ENCODE measurements at regions not wholly inside any gene's neighbourhood (a gene's known extent, or its start where the extent isn't known, plus 50 kb on each side); places are given as distances from the start of the nearest gene placed in this dataset.
"Not testable (repeated sequence)": the region's sequence is repeated elsewhere in the genome, so short reads cannot be mapped to it uniquely, and the experiment has no call there.

DNA sequence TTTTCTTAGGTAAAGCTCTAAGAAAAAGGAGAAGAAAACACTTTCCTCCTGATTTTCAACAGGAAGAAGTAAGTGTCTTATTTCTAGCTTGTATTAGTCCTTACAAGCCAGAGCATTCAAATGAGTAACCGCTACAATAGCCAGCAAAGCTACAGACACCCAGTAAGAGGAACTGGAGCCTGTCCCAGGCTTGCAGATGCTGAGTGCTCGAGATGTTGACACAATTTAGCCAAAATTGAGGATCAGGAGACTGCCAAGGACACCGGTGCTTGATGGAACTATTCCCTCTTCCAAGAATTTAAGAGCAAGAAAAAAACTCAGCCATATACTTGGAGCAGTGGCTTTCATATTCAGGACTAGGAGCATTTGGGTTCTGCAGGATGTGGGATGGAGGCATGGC, 149.3 kb upstream of the DPP6 start:
- DNase-seq = no peak

DNA sequence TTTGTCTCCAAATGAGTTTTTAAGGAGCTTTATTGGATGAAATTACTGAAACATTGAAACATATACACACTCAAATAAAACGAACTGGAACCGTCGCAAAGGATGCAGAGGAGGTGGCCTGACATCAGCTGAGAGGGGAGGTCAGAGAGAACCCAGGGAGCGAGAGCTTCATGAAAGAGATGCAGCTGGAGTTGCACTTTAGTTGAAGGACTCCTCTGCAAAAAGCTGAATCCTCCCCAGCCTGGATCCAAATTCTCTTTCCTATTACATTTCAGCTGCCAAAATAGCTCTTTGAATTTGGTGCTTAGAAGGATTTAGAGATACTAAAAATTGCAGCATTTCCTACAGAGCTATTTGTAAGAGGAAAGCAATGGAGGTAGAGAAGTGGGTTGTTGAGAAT, 140.0 kb upstream of the DPP6 start:
- no peak for DNase-seq

DNA sequence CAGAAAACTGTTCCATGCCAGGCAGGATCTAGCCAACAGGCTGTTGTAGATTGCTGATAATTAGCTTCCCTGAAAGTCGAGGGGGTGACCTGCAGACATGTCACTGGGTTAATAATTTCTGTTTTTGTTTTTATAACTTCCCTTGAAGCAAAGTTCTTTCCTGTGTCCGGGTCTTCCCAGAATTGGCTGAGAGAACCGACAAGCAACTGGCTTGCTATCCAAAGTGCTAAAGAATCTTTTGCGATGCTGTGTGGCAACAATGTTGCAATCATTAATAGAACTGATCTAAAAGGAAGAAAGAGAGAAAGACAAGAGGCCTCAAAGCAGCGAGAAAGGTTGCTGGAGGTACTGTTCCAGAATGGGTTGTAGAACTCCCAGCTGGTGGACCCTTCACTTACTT, 132.1 kb upstream of the DPP6 start:
- DNase-seq = no peak

- no peak for DNase-seq
These were observed 131.3 kb upstream of the DPP6 start for GRCh38 chr7:153920897-153921296.

GRCh38 chr7:153921408-153921807, 130.8 kb upstream of the DPP6 start:
- DNase-seq = no peak

GRCh38 chr7:153930696-153931095, 121.5 kb upstream of the DPP6 start:
- no peak for DNase-seq

GRCh38 chr7:153934048-153934447, 118.2 kb upstream of the DPP6 start:
- no peak for DNase-seq

GRCh38 chr7:153934629-153935028, 117.6 kb upstream of the DPP6 start:
- no peak for DNase-seq

DNA sequence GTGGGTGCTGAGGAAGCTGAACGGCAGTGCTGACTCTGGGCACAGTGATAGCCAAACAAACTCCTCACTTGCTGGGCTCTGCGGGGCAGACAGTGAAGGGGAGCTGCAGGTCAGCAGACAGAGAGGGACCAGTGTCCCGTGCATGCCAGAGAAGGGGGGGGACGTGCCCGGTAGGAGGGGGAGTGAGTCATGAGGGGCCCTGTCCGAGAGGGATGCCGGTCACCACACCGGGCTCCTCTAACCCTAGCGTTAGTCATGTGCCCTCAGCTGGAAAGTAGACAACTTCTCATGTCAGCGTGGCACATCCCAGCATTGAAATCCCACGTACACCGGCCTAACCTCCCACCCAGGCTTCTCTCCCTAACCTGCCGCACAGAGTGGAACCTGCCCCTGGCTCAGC, 117.1 kb upstream of the DPP6 start:
- no peak for DNase-seq

DNA sequence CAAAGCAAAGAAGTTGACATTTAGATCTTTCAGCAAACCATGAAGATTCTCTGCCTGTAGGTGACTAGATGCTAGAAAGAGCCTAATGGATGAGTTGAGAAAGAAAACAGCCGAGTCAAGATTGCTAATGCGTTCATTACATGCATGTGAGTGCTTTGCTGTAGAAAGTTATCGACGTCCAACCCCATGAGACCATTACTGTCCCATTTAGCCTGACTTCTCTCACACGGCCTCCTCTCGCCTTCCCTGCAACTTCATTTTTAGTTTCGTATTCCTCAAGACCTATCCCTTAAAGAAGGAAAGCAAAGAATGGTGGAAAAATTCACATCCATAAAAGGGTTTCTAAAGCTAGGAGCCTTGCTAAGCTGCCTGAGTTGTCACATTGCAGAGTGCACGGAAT, 113.7 kb upstream of the DPP6 start:
- no peak for DNase-seq

DNA sequence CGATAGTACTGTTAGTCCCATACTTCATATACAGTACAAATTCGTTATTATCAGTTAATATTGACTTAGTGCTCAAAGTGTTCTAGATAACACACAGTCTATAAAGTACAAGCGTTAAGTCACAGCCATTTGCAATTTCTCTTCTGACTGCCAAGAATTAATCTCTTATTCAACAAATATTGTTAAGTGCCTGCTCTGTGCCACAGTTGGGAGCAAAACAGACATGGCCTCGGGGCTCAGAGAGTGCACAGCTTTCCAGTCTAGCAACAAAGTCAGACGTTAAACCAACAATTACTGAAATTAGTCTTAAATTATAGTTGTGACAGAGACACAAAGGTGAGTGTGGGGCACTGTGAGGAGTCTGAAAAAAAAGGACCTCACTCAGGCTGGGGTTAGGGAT, 113.0 kb upstream of the DPP6 start:
- DNase-seq = peak; percentile 78

DNA sequence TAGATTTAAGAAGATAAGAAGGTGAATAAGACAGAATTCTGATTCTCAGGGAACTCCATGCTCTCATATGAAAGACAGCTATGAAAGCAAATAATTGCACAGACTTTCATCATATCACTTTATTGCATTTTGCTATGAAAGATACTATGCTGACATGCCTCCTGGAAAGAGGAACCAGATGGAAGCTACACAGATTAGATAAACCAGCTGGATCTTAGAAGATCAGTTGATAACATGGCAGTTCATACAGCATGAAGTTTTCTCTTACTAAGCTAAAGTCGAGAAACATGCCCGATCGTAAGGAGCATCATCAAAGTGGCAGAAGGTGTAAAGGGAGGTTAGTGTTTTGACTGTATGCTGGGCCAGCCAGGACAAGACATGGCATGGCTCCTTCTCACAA, 112.5 kb upstream of the DPP6 start:
- DNase-seq = no peak

- DNase-seq = no peak
These were observed 111.1 kb upstream of the DPP6 start for GRCh38 chr7:153941061-153941460.

GRCh38 chr7:153942036-153942435, 110.2 kb upstream of the DPP6 start:
- no peak for DNase-seq

- DNase-seq = no peak
These were observed 108.7 kb upstream of the DPP6 start for GRCh38 chr7:153943457-153943856.

DNA sequence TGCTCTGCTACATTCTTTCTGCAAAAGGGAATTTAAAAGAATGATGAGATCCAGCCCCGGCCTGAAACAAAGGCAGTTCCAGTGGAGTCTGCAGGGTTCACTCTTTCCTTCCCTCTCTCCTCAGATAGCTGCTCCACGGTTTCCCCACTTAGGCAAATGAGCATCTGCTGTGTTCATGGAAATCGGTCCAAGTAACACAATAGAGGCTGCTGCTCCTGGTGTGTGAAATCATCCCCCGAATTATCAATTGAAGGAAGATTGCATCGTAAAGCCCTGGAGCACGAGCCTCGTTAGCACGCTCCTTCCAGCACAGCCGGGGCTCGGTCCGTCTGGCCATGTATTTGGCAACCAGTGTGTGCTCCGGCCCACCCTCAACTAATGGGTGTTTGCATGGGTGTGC, 108.3 kb upstream of the DPP6 start:
- DNase-seq = peak; percentile 37

DNA sequence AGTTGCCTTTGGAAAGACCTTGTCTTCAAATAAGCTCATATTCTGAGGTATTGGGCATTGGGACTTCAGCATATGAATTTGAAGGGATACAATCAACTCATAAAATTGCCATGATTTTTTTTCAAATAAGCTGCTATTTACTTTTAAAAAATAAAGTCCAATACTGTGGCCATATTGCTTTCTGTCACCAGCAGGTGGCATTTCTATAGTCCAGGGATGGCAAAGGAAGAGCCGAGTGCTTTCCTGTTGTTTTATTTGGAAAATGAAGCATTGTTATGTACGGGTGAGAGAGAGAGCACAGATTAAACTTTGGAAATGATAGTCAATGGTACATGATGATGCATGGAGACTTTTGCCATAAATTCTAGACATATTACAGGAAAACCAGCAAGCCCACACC, 104.1 kb upstream of the DPP6 start:
- no peak for DNase-seq

GRCh38 chr7:153951316-153951715, 100.9 kb upstream of the DPP6 start:
- DNase-seq = no peak

GRCh38 chr7:153954477-153954876, 97.7 kb upstream of the DPP6 start:
- no peak for DNase-seq

- DNase-seq = not testable (repeated sequence)
These were observed 94.5 kb upstream of the DPP6 start for GRCh38 chr7:153957677-153958076.

- DNase-seq = peak; percentile 37
These were observed 93.8 kb upstream of the DPP6 start for GRCh38 chr7:153958381-153958780.

DNA sequence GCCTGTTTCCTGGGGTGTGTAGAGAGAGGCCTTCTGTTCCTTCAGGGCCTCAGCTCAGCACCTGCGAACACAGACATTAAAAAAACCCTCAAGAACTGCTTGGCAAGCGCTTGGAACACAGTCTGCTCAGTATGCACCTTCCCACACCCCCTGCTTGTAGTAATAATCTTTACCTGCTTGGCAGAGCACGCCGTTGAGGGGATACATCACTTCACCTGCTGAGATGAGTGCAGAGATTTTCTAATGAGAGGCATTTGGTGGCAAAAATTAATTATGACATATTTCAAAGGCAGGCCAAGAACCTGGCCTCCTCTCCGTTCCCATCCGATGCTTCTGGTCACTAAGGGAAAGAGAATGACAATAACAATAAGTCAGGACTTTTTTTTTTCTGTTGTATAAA, 93.4 kb upstream of the DPP6 start:
- peak; percentile 47 for DNase-seq

- DNase-seq = not testable (repeated sequence)
These were observed 87.6 kb upstream of the DPP6 start for GRCh38 chr7:153964481-153965112.

- not testable (repeated sequence) for DNase-seq
These were observed 83.2 kb upstream of the DPP6 start for GRCh38 chr7:153969016-153969415.

DNA sequence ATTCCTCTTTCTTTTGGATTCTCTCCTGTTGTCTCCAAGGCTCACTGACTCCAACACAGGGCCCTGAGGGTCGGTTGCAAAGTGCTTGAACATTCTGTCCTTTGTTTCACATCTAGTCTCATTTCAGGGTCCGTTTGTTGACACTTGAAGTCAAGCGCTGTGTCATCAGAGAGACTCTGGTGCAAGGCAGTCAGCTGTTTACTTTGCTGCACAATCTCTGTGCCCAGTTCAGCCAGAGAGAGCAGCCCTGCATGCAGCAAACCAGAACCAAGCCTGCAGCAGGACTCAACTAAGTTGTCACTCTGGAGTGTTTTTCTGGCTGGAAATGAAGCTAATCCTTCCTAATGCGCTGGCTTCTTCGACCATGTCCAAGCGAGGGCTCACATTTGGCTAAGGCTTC, 77.6 kb upstream of the DPP6 start:
- DNase-seq = not testable (repeated sequence)

DNA sequence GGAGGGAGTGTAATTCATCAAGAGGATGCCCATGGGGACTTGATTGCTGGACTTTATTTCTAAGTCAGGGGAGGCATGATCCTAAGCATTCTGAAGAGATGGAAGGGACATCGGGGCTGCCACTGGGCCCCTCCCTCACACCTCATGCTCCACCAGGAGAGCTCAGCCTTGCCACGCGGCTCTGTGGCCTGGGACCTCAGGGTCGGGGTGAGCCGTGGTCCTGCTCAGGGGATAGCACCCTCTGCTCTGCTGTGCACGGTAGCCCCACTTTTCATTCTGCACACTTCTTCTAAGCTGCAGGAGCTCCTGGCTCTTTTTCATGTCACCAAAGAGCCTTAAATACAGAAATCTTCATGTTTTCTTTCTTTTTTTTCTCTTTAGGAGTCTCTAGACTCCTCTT, 75.5 kb upstream of the DPP6 start:
- DNase-seq = not testable (repeated sequence)

Measured in NCI-H1105 treated with DMSO at 0.1 percent for 48 hours (cell line).